Activated T-cell treated with anti-CD3 and anti-CD28 coated beads, Interleukin-2, amount 50 U/mL, for 1 hour (primary cell): ENCODE measurements at regions not wholly inside any gene's neighbourhood (a gene's known extent, or its start where the extent isn't known, plus 50 kb on each side); places are given as distances from the start of the nearest gene placed in this dataset.

Experiments
- DNase-seq: peaks from one replicate; pipeline ENCODE4 v3.0.0-alpha.2; 2020

- no peak for DNase-seq
These were observed 164.5 kb downstream of the ZNF608 start for GRCh38 chr5:124581738-124582560.

- DNase-seq, result no peak
These were observed 165.3 kb downstream of the ZNF608 start for GRCh38 chr5:124580925-124581737.

GRCh38 chr5:124580512-124580911 is 165.9 kb downstream of the ZNF608 start:
- no peak for DNase-seq

- DNase-seq, result no peak
These were observed 169.5 kb downstream of the ZNF608 start for GRCh38 chr5:124576848-124577409.

GRCh38 chr5:124575725-124576124 is 170.7 kb downstream of the ZNF608 start:
- DNase-seq, result no peak

- no peak for DNase-seq
These were observed 171.7 kb downstream of the ZNF608 start for GRCh38 chr5:124574521-124575436.

- no peak for DNase-seq
These were observed 173.5 kb downstream of the ZNF608 start for GRCh38 chr5:124572971-124573370.

- DNase-seq, result no peak
These were observed 176.0 kb downstream of the ZNF608 start for GRCh38 chr5:124570285-124571035.

- no peak for DNase-seq
These were observed 179.5 kb downstream of the ZNF608 start for GRCh38 chr5:124566875-124567450.

- DNase-seq, result no peak
These were observed 185.0 kb downstream of the ZNF608 start for GRCh38 chr5:124561451-124561850.

GRCh38 chr5:124560370-124560769 is 186.1 kb downstream of the ZNF608 start:
- DNase-seq, result no peak

- no peak for DNase-seq
These were observed 188.7 kb downstream of the ZNF608 start for GRCh38 chr5:124557761-124558160.

GRCh38 chr5:124554746-124555578 is 191.5 kb downstream of the ZNF608 start:
- no peak for DNase-seq

- DNase-seq, result no peak
These were observed 192.5 kb downstream of the ZNF608 start for GRCh38 chr5:124553911-124554310.

- DNase-seq, result no peak
These were observed 193.9 kb downstream of the ZNF608 start for GRCh38 chr5:124552526-124552925.

- no peak for DNase-seq
These were observed 194.5 kb downstream of the ZNF608 start for GRCh38 chr5:124551939-124552279.

GRCh38 chr5:124550731-124551130 is 195.7 kb downstream of the ZNF608 start:
- no peak for DNase-seq

- no peak for DNase-seq
These were observed 196.5 kb downstream of the ZNF608 start for GRCh38 chr5:124549891-124550436.

GRCh38 chr5:124546643-124547042 is 199.8 kb downstream of the ZNF608 start:
- DNase-seq, result no peak

- DNase-seq, result no peak
These were observed 201.9 kb downstream of the ZNF608 start for GRCh38 chr5:124544366-124545055.
